Sciatic nerve (tissue), 2 donors: ENCODE measurements at regions not wholly inside any gene's neighbourhood (a gene's known extent, or its start where the extent isn't known, plus 50 kb on each side); places are given as distances from the start of the nearest gene placed in this dataset.
"Not testable (repeated sequence)": the region's sequence is repeated elsewhere in the genome, so short reads cannot be mapped to it uniquely, and the experiment has no call there.

Experiments
- ATAC-seq: fragments of 200-7000 bp; cut with Tn5 transposase; one replicate; pipeline ENCODE4 v1.9.1; 2020; ENCODE audit warnings: mild to moderate bottlenecking, moderate library complexity
- DNase-seq: peaks from one replicate; pipeline ENCODE4 v3.0.0-alpha.2; 2020; ENCODE audit warnings: low spot score
- intact Hi-C: fragments of 100-400 bp; cut with DNase I; formaldehyde crosslinking; loops from one replicate; pipeline ENCODE4 v1.14.2; 2022
- donor health status: DM: no; HTN: no; CAD: no.
- donor health status: DM: no; HTN: no; CAD: no.

GRCh38 chr5:34186865-34187264 is 143.9 kb upstream of the C1QTNF3 start:
- intact Hi-C loops, DNase-seq, ATAC-seq: not testable (repeated sequence)

- DNase-seq, intact Hi-C loops, ATAC-seq: not testable (repeated sequence)
Observed at GRCh38 chr5:34187441-34187840, 144.4 kb upstream of the C1QTNF3 start.

GRCh38 chr5:34188001-34188822 is 145.2 kb upstream of the C1QTNF3 start:
- intact Hi-C loops, ATAC-seq: not testable (repeated sequence)
- DNase-seq, result peak; percentile 77

- intact Hi-C loops, ATAC-seq: not testable (repeated sequence)
- peak; percentile 80 for DNase-seq
Observed at GRCh38 chr5:34189246-34189645, 146.2 kb upstream of the C1QTNF3 start.

- DNase-seq, result peak; percentile 67
- intact Hi-C loops, result not testable (repeated sequence)
Observed at GRCh38 chr5:34189752-34190411, 146.9 kb upstream of the C1QTNF3 start.

GRCh38 chr5:34190466-34190865 is 147.5 kb upstream of the C1QTNF3 start:
- intact Hi-C loops, result not testable (repeated sequence)
- peak; percentile 75 for DNase-seq

More at GRCh38 chr5:34189752-34190411, 146.9 kb upstream of the C1QTNF3 start:
- not testable (repeated sequence) for ATAC-seq

GRCh38 chr5:34191279-34191744 is 148.3 kb upstream of the C1QTNF3 start:
- ATAC-seq, intact Hi-C loops: not testable (repeated sequence)
- peak; percentile 77 for DNase-seq

More at GRCh38 chr5:34190466-34190865, 147.5 kb upstream of the C1QTNF3 start:
- ATAC-seq, result not testable (repeated sequence)

GRCh38 chr5:34192064-34192922 is 149.3 kb upstream of the C1QTNF3 start:
- DNase-seq, result peak; percentile 73
- ATAC-seq, intact Hi-C loops: not testable (repeated sequence)

GRCh38 chr5:34192923-34193262 is 149.9 kb upstream of the C1QTNF3 start:
- ATAC-seq, DNase-seq, intact Hi-C loops: not testable (repeated sequence)

- ATAC-seq, intact Hi-C loops: not testable (repeated sequence)
- DNase-seq, result peak; percentile 69
Observed at GRCh38 chr5:34193297-34193696, 150.3 kb upstream of the C1QTNF3 start.

- ATAC-seq, DNase-seq, intact Hi-C loops: not testable (repeated sequence)
Observed at GRCh38 chr5:34193804-34194203, 150.8 kb upstream of the C1QTNF3 start.

GRCh38 chr5:34196091-34196490 is 153.1 kb upstream of the C1QTNF3 start:
- ATAC-seq, DNase-seq, intact Hi-C loops: not testable (repeated sequence)

- intact Hi-C loops, result not testable (repeated sequence)
Observed at GRCh38 chr5:34205347-34205746, 162.3 kb upstream of the C1QTNF3 start.

GRCh38 chr5:34217386-34217785 is 174.4 kb upstream of the C1QTNF3 start:
- ATAC-seq, DNase-seq, intact Hi-C loops: not testable (repeated sequence)

More at GRCh38 chr5:34205347-34205746, 162.3 kb upstream of the C1QTNF3 start:
- DNase-seq, ATAC-seq: not testable (repeated sequence)

GRCh38 chr5:34221329-34222073 is 178.5 kb upstream of the C1QTNF3 start:
- intact Hi-C loops, DNase-seq, ATAC-seq: not testable (repeated sequence)

- ATAC-seq, intact Hi-C loops, DNase-seq: not testable (repeated sequence)
Observed at GRCh38 chr5:34223158-34223557, 180.1 kb upstream of the C1QTNF3 start.

- intact Hi-C loops, result not testable (repeated sequence)
Observed at GRCh38 chr5:34230402-34230801, 187.4 kb upstream of the C1QTNF3 start.

GRCh38 chr5:34243802-34244201 is 200.8 kb upstream of the C1QTNF3 start:
- DNase-seq, ATAC-seq, intact Hi-C loops: not testable (repeated sequence)

More at GRCh38 chr5:34230402-34230801, 187.4 kb upstream of the C1QTNF3 start:
- not testable (repeated sequence) for ATAC-seq, DNase-seq
